KBM-7 (cell line): ENCODE measurements at regions not wholly inside any gene's neighbourhood (a gene's known extent, or its start where the extent isn't known, plus 50 kb on each side); places are given as distances from the start of the nearest gene placed in this dataset.

ENCODE experiments used
- DNase-seq: peaks from one replicate; pipeline ENCODE4 v3.0.0-alpha.2; 2015
- in situ Hi-C: fragments of 300-500 bp; cut with MboI; formaldehyde crosslinking; loops from 2 replicates; pipeline ENCODE4 v1.14.3; 2020; ENCODE audit warnings: low sequenced_read_pairs, low pct_unique_long_range_greater_than_20kb, mixed read lengths

DNA sequence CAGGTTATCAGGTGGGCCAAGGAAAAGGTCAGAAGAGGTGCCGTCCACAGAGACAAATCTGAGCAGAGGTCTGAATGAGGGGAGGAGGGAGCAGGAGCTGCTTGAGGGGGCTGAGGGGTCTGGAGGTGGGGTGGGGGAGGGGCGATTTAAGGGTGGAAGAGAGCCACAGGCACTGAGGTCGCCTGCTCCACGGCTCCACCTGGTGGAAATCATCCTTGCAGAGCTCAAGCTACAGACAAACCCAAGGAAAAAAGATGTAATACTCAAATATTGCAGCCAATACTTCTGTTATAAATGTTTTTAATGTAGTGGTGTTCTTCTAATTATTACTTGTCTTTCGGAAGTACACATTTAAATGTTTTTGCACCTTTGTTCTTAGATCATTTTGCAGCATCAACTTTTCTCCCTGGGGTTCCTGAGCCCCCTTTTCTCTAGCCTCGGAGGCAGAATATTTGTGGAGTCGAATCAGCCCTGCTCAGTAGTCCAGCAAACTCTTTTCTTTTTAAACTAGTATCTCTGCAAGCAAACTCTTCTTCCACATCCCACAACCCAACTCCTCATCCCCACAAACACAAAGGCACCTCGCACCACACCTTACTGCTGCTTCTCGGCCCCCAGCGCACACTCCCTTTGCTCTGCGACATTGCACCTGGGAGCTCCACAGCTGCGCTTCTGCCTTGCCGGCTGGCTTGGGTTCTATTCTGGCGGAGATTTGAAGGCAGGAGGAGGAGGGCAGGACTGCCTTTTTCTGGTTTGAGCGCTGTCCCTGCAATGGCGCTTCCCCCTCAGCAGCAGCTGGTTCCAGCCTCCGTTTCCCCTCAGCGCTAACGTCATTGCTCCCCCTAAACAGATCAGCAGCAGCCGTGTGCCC lies 51.0 kb upstream of the TFAP2A start:
- DNase-seq = peak; percentile 49
- in situ Hi-C loops = no loop called here
